H1 (cell line): ENCODE measurements at regions not wholly inside any gene's neighbourhood (a gene's known extent, or its start where the extent isn't known, plus 50 kb on each side); places are given as distances from the start of the nearest gene placed in this dataset.

ENCODE experiments used
- EP300 ChIP-seq, 2 experiments: IDR thresholded peaks; 1 replicate in 1 of 2; 2 replicates in 1 of 2; pipeline ENCODE4 v1.6.1; 2011 to 2012; ENCODE audit warnings: low read depth in 2 of 2, low read length in 2 of 2, mild to moderate bottlenecking in 2 of 2, borderline replicate concordance in 1 of 2, inconsistent platforms in 1 of 2, moderate library complexity in 1 of 2
- FOSL1 ChIP-seq: IDR thresholded peaks from 2 replicates; pipeline ENCODE4 v1.6.1; 2011; ENCODE audit warnings: mild to moderate bottlenecking, low read depth, low read length, moderate library complexity; ENCODE audit not compliant: insufficient read depth
- GTF2F1 ChIP-seq: IDR thresholded peaks from 2 replicates; pipeline ENCODE4 v1.6.1; 2012; ENCODE audit warnings: low read depth, low read length, improper control_type of control experiment, borderline replicate concordance
- HDAC6 ChIP-seq: IDR thresholded peaks from one replicate; pipeline ENCODE4 v1.7.1; 2012; ENCODE audit warnings: low read depth, mild to moderate bottlenecking, inconsistent platforms, low read length, moderate library complexity
- PHF8 ChIP-seq: fragments of 200-600 bp; sonication (generic); conservative IDR thresholded peaks from 2 replicates; pipeline ENCODE4 v1.7.1; 2012; ENCODE audit warnings: low read depth, mild to moderate bottlenecking, inconsistent platforms, low read length, moderate library complexity
- RAD21 ChIP-seq, 2 experiments: IDR thresholded peaks in 1 of 2; conservative IDR thresholded peaks in 1 of 2; 2 replicates each; pipeline ENCODE4 v1.6.1; 2011; ENCODE audit warnings: low read depth in 2 of 2, low read length in 2 of 2, improper control_type of control experiment in 1 of 2, inconsistent platforms in 1 of 2, mild to moderate bottlenecking in 1 of 2, moderate library complexity in 1 of 2
- YY1 ChIP-seq: IDR thresholded peaks from 2 replicates; pipeline ENCODE4 v1.6.1; 2011; ENCODE audit warnings: low read depth, mild to moderate bottlenecking, low read length
- ZNF274 ChIP-seq: IDR thresholded peaks from 2 replicates; pipeline ENCODE4 v1.7.0; 2012; ENCODE audit warnings: low read length, borderline replicate concordance; ENCODE audit errors: extremely low read depth
- TF ChIP-seq, protein P1 (sequence below): fragments of 300-600 bp; sonication (generic); IDR thresholded peaks from 2 replicates; pipeline ENCODE4 v1.7.1; 2012; ENCODE audit warnings: low read length, moderate library complexity, mild to moderate bottlenecking, inconsistent platforms; ENCODE audit not compliant: insufficient replicate concordance

DNA sequence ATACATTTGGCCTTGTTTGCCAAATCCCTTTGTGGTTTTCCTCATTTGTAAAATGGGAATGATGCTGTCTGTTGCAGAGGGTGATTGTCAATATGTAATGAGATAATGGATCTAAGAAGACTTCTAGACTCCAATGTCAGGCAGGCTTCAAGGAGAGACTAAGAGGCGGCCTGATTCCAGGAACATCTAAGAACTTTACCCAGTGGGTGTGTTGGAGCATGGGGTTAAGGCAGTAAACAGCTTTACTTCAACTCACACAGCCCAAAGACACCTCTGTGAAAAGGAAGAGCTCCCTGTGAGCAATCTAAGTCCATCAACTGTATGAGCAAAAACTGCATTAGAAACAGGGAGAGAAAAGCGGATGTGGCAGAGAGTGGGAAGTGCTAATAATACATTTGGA is 560.6 kb downstream of the PDCD6IP start (continued):
- TF ChIP-seq, protein P1, sequence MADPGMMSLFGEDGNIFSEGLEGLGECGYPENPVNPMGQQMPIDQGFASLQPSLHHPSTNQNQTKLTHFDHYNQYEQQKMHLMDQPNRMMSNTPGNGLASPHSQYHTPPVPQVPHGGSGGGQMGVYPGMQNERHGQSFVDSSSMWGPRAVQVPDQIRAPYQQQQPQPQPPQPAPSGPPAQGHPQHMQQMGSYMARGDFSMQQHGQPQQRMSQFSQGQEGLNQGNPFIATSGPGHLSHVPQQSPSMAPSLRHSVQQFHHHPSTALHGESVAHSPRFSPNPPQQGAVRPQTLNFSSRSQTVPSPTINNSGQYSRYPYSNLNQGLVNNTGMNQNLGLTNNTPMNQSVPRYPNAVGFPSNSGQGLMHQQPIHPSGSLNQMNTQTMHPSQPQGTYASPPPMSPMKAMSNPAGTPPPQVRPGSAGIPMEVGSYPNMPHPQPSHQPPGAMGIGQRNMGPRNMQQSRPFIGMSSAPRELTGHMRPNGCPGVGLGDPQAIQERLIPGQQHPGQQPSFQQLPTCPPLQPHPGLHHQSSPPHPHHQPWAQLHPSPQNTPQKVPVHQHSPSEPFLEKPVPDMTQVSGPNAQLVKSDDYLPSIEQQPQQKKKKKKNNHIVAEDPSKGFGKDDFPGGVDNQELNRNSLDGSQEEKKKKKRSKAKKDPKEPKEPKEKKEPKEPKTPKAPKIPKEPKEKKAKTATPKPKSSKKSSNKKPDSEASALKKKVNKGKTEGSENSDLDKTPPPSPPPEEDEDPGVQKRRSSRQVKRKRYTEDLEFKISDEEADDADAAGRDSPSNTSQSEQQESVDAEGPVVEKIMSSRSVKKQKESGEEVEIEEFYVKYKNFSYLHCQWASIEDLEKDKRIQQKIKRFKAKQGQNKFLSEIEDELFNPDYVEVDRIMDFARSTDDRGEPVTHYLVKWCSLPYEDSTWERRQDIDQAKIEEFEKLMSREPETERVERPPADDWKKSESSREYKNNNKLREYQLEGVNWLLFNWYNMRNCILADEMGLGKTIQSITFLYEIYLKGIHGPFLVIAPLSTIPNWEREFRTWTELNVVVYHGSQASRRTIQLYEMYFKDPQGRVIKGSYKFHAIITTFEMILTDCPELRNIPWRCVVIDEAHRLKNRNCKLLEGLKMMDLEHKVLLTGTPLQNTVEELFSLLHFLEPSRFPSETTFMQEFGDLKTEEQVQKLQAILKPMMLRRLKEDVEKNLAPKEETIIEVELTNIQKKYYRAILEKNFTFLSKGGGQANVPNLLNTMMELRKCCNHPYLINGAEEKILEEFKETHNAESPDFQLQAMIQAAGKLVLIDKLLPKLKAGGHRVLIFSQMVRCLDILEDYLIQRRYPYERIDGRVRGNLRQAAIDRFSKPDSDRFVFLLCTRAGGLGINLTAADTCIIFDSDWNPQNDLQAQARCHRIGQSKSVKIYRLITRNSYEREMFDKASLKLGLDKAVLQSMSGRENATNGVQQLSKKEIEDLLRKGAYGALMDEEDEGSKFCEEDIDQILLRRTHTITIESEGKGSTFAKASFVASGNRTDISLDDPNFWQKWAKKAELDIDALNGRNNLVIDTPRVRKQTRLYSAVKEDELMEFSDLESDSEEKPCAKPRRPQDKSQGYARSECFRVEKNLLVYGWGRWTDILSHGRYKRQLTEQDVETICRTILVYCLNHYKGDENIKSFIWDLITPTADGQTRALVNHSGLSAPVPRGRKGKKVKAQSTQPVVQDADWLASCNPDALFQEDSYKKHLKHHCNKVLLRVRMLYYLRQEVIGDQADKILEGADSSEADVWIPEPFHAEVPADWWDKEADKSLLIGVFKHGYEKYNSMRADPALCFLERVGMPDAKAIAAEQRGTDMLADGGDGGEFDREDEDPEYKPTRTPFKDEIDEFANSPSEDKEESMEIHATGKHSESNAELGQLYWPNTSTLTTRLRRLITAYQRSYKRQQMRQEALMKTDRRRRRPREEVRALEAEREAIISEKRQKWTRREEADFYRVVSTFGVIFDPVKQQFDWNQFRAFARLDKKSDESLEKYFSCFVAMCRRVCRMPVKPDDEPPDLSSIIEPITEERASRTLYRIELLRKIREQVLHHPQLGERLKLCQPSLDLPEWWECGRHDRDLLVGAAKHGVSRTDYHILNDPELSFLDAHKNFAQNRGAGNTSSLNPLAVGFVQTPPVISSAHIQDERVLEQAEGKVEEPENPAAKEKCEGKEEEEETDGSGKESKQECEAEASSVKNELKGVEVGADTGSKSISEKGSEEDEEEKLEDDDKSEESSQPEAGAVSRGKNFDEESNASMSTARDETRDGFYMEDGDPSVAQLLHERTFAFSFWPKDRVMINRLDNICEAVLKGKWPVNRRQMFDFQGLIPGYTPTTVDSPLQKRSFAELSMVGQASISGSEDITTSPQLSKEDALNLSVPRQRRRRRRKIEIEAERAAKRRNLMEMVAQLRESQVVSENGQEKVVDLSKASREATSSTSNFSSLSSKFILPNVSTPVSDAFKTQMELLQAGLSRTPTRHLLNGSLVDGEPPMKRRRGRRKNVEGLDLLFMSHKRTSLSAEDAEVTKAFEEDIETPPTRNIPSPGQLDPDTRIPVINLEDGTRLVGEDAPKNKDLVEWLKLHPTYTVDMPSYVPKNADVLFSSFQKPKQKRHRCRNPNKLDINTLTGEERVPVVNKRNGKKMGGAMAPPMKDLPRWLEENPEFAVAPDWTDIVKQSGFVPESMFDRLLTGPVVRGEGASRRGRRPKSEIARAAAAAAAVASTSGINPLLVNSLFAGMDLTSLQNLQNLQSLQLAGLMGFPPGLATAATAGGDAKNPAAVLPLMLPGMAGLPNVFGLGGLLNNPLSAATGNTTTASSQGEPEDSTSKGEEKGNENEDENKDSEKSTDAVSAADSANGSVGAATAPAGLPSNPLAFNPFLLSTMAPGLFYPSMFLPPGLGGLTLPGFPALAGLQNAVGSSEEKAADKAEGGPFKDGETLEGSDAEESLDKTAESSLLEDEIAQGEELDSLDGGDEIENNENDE = no peak
- TF ChIP-seq HDAC6 (no peak), PHF8 (no peak), RAD21 (IDR thresholded peaks at IDR 0.05 in 1 of 2, conservative IDR thresholded peaks at IDR 0.05 in 1 of 2; ENCODE audit: low read depth in 2 of 2, low read length in 2 of 2) (no peak), GTF2F1 (no peak), YY1 (no peak), FOSL1 (no peak), EP300 (IDR thresholded peaks at IDR 0.05; ENCODE audit: borderline replicate concordance in 1 of 2, low read depth in 2 of 2, low read length in 2 of 2) (no peak), ZNF274 (no peak)
